KMS-11 (cell line): ENCODE measurements at regions not wholly inside any gene's neighbourhood (a gene's known extent, or its start where the extent isn't known, plus 50 kb on each side); places are given as distances from the start of the nearest gene placed in this dataset.

ENCODE experiments used
- H2AFZ ChIP-seq: fragments of 200-600 bp; sonication (generic); 2 replicates; pipeline ENCODE4 v1.6.1; 2016; ENCODE audit warnings: antibody characterized with exemption, mixed run types, low read depth
- H3K27ac ChIP-seq: fragments of 200-600 bp; sonication (generic); 2 replicates; pipeline ENCODE4 v1.6.1; 2016; ENCODE audit warnings: mild to moderate bottlenecking, mixed run types
- H3K27me3 ChIP-seq: fragments of 200-600 bp; sonication (generic); 2 replicates; pipeline ENCODE4 v1.6.1; 2017; ENCODE audit warnings: mild to moderate bottlenecking, low read depth, mixed run types, moderate library complexity; ENCODE audit not compliant: insufficient read depth
- H3K36me3 ChIP-seq: fragments of 200-600 bp; sonication (generic); 2 replicates; pipeline ENCODE4 v1.6.1; 2017; ENCODE audit warnings: mild to moderate bottlenecking, mixed run types; ENCODE audit not compliant: insufficient read depth
- H3K4me1 ChIP-seq: fragments of 200-600 bp; sonication (generic); 2 replicates; pipeline ENCODE4 v1.6.1; 2016; ENCODE audit warnings: mild to moderate bottlenecking, low read depth, mixed run types; ENCODE audit not compliant: poor library complexity, severe bottlenecking
- H3K4me2 ChIP-seq: fragments of 200-600 bp; sonication (generic); 2 replicates; pipeline ENCODE4 v1.7.0; 2016; ENCODE audit warnings: mild to moderate bottlenecking, mixed run types
- H3K4me3 ChIP-seq: fragments of 200-600 bp; sonication (generic); IDR thresholded peaks from 2 replicates; pipeline ENCODE4 v1.6.1; 2017; ENCODE audit warnings: low read depth, low read length, mixed read lengths; ENCODE audit not compliant: insufficient read depth
- H3K79me2 ChIP-seq: fragments of 200-600 bp; sonication (generic); 2 replicates; pipeline ENCODE4 v1.6.1; 2016; ENCODE audit warnings: low read depth, mixed run types; ENCODE audit not compliant: insufficient read depth
- H3K9ac ChIP-seq: fragments of 200-600 bp; sonication (generic); 2 replicates; pipeline ENCODE4 v1.6.1; 2016; ENCODE audit warnings: mild to moderate bottlenecking, mixed run types
- H4K20me1 ChIP-seq: fragments of 200-600 bp; sonication (generic); 2 replicates; pipeline ENCODE4 v1.6.1; 2016; ENCODE audit warnings: mild to moderate bottlenecking, mixed run types; ENCODE audit not compliant: insufficient read depth
- TF ChIP-seq, protein P1 (sequence below): fragments of 200-600 bp; sonication (generic); conservative IDR thresholded peaks from 2 replicates; pipeline ENCODE4 v1.6.1; 2017; ENCODE audit warnings: low read depth, mild to moderate bottlenecking, antibody characterized with exemption, low read length, moderate library complexity, mixed read lengths

DNA sequence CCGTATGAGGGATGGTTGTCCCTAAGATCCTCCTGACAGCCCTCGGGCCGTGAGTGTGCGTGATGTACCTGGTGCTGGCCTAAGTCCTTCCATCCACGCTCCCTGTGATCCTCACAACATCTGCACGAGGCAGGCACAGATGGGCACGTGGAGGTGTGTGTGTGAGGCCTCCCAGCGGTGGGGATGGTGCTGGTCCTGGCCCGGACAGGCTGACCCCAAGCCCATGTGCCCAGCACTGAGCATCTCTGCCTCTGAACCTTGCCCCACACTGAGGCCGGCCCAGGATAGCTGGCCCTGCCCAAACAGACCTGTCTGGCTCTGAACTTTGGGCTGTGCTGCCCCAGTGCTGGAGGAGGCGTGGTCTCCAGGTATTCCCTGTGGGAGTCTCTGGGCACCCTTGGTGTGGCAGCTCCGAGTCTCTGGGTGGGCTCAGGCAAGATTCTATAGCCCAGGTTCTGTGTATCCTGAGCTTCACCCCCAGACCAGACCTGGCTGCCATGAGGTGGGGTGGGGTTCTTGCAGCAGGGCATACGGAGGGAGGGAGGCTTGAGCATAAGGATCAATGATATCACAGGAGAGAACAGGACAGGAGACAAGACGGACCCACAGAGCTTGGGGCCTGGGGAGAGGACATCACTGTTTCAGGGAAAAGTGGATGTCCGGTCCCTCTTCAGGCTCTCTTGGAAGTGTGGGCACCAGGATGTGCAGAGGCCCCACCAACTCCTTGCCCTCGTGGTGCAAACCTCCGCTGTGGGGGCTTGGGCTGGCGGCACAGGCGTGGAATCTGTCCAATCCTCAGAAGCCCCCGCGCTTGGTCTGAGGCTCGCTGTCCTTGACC is 881.8 kb downstream of the BRD1 start:
- Histone ChIP-seq H3K79me2 (no peaks in the 10 kb centered on the region), H3K27ac (no peak overlapping the region), H4K20me1 (no peaks in the 10 kb centered on the region), H3K9ac (no peak overlapping the region), H3K27me3 (no peaks in the 10 kb centered on the region), H3K4me3 (no peak overlapping the region), H3K4me2 (no peak overlapping the region), H3K36me3 (no peaks in the 10 kb centered on the region), H2AFZ (no peak overlapping the region), H3K4me1 (no peaks in the 10 kb centered on the region)
- TF ChIP-seq, protein P1, sequence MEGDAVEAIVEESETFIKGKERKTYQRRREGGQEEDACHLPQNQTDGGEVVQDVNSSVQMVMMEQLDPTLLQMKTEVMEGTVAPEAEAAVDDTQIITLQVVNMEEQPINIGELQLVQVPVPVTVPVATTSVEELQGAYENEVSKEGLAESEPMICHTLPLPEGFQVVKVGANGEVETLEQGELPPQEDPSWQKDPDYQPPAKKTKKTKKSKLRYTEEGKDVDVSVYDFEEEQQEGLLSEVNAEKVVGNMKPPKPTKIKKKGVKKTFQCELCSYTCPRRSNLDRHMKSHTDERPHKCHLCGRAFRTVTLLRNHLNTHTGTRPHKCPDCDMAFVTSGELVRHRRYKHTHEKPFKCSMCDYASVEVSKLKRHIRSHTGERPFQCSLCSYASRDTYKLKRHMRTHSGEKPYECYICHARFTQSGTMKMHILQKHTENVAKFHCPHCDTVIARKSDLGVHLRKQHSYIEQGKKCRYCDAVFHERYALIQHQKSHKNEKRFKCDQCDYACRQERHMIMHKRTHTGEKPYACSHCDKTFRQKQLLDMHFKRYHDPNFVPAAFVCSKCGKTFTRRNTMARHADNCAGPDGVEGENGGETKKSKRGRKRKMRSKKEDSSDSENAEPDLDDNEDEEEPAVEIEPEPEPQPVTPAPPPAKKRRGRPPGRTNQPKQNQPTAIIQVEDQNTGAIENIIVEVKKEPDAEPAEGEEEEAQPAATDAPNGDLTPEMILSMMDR = no peak

DNA sequence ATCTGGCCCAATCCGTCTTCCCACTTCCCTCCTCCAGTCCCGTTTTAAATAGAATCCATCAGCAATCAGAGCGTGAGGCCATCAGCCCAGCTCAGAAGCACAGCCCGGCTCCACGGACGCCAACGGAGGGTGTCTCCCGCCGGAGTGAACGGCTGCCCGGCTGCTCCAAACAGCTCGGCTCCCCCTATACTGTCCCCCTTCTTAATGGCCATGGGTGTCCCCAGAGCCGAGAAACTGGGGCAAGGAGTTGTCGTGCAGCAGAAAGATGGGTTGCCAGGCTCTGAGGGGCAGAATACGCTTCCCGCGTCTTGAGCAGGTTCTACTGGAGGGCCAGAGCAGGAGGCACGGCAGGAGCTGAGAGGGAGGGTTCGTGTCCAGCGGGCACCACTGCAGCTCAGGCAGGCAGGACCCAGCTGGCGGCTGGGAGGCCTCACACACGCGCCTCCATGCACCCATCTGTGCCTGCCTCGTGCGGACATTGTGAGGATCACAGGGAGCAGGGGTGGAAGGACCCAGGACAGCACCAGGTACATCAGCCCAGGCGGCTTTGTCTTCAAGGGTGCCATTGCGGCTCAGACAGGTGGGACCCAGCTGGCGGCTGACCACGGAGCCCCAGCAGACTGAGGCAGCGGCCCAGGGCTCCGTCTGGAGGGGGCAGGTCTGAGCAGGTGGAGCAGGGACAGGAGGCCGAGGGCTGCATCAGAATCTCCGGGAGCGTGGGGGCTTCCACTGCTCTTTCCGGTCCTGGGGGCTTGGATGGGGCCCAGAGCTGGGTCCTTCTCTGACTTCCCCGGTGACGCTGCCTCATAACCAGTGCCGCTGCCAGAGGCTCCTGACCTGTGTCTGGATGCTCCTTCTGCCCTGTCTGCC is 882.7 kb downstream of the BRD1 start:
- H3K9ac ChIP-seq = no peak overlapping the region
- H3K36me3 ChIP-seq = no peaks in the 10 kb centered on the region
- no peaks in the 10 kb centered on the region for H3K4me1 ChIP-seq
- H2AFZ ChIP-seq = no peak overlapping the region
- H3K4me2 ChIP-seq = no peak overlapping the region
- no peaks in the 10 kb centered on the region for H3K27me3 ChIP-seq
- no peak overlapping the region for H3K4me3 ChIP-seq
- H3K27ac ChIP-seq = no peak overlapping the region
- no peaks in the 10 kb centered on the region for H4K20me1 ChIP-seq
- TF ChIP-seq, protein P1 = no peak
- H3K79me2 ChIP-seq = no peaks in the 10 kb centered on the region

DNA sequence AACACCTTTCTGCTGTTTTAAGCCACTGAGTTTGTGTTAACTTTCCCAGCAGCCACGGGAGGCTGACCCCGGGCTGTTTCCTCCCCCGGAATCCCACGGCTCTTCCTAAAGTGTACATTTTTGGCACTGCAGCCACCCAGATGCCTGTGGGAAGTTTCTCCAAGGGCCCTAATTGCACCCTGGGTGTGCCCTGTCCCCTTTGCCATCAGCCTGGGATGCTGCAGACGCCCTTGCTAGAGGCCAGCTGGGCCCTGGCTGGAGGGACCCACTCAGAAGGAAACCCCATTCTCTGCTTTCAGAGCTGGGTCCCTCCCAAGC is 883.3 kb downstream of the BRD1 start:
- no peaks in the 10 kb centered on the region for H4K20me1 ChIP-seq
- H3K4me3 ChIP-seq = no peak overlapping the region
- no peaks in the 10 kb centered on the region for H3K79me2 ChIP-seq
- no peak overlapping the region for H3K4me2 ChIP-seq
- no peak overlapping the region for H2AFZ ChIP-seq
- no peaks in the 10 kb centered on the region for H3K27me3 ChIP-seq
- no peaks in the 10 kb centered on the region for H3K36me3 ChIP-seq
- H3K9ac ChIP-seq = no peak overlapping the region
- H3K4me1 ChIP-seq = no peaks in the 10 kb centered on the region
- no peak overlapping the region for H3K27ac ChIP-seq
- TF ChIP-seq, protein P1 = no peak

DNA sequence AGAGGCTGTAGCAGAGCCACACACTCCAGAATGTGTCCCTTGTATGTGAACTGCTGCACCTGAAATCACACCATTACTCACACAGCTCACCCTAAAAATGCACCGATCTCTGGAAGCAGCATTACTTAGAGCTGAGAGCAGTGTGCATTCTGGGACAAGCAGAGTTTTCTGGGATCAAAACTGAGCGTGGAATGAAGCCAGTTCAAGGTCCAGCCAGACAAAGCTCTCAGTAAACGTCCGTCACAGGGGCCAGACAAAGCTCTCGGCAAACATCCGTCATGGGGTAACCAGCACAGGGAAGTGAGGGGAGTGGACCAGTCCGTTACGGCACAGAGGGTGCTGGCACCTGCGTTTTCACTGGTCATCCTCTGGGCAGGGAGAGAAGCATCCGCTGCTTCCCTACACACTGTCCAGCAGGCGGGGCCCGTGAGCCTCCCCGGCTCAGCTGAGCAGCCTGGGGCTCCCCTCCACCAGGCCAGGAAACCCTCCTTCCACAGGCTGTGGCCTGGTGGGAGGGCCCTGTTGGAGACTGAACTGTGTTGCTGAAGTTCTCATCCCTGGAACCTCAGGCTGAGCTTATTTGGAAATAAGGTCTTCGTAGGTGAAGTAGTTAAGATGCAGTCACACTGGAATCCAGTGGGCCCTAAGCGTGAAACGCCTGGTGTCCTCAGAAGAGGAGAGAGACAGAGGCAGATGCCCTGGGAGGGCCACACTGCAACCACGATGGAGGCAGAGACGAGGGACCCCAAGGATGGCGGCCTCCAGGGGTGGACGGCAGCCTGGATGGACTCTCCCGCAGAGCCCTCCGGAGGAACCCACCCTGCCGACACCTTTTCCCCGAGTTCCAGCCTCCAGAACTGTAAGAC is 883.9 kb downstream of the BRD1 start:
- H3K4me1 ChIP-seq = no peaks in the 10 kb centered on the region

More for the DNA sequence above, 883.9 kb downstream of the BRD1 start:
- no peak overlapping the region for H3K27ac ChIP-seq
- H3K79me2 ChIP-seq = no peaks in the 10 kb centered on the region
- no peak overlapping the region for H3K4me2 ChIP-seq
- no peak overlapping the region for H2AFZ ChIP-seq
- no peak overlapping the region for H3K4me3 ChIP-seq
- H4K20me1 ChIP-seq = no peaks in the 10 kb centered on the region
- no peak overlapping the region for H3K9ac ChIP-seq
- no peaks in the 10 kb centered on the region for H3K27me3 ChIP-seq
- H3K36me3 ChIP-seq = no peaks in the 10 kb centered on the region
- TF ChIP-seq, protein P1 = no peak
